SKM-1 (cell line): ENCODE measurements at regions not wholly inside any gene's neighbourhood (a gene's known extent, or its start where the extent isn't known, plus 50 kb on each side); places are given as distances from the start of the nearest gene placed in this dataset.

Experiments used
- DNase-seq: peaks from one replicate; lab custom pipeline; 2025; ENCODE audit not compliant: unreplicated experiment; lab: John Stamatoyannopoulos, UW

DNA sequence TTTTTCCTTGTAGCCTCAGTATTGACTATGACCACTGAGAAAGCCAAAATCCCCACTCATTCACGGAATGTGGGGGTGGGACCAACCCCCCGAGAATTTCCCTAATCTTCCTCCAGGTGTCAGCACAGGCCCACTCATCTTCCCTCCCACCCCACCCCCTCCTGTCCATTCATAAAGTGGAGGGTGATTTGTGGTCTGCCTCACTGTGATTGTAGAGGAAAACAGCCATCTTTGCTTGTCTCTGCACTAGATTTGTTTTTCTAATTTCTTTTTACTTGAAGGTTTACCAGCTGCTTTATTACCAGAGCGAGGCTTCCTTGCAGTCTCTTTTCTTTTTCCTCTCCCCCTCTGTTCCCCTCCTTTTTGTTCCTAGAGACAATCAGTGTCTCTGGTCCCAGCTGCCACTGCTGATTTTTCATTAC lies 171.8 kb downstream of the ICOS start:
- DNase-seq, result no peak

DNA sequence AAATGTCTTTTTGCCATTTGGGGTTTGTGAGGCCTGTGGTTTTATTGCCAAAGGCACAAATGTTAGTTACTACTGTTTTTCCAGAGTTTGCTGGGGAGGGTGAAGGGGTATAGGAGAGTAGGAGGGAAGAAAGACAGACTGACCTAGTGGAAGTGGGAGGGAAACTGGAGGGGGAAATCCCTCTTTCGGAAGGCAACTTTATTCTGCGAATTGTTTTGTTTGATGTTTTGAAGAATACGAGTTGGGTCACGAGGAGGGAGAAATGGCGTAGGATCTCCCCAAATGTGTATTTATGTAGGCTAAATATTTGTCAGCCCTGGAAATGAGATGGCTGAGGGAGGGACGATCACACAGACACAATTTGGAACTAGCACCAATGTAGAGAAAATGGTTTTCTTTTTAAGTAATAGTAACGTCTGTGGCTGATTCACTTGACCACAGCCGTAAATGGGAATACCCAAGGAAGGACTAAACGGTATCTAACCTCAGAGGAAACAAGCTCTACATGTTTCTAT lies 172.3 kb downstream of the ICOS start:
- no peak for DNase-seq

DNA sequence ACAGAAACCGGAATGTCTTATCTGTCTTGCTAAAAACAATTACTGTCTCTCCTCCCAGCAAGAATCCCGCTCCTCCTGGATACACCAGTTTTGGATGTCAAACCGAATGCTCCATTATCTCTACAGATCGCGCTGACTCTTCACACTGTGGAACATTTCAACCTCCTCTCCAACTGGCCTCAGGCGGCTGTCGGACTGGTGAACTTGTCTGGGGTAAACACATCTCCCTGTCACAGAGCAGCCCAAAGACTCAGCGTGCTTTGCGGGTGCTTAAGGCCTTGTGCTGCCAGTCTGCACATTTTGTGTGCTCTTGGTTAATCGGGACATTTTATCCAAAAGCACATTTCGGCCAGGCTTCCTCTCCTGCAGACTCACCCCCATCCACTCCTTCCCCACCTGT lies 173.1 kb downstream of the ICOS start:
- no peak for DNase-seq

DNA sequence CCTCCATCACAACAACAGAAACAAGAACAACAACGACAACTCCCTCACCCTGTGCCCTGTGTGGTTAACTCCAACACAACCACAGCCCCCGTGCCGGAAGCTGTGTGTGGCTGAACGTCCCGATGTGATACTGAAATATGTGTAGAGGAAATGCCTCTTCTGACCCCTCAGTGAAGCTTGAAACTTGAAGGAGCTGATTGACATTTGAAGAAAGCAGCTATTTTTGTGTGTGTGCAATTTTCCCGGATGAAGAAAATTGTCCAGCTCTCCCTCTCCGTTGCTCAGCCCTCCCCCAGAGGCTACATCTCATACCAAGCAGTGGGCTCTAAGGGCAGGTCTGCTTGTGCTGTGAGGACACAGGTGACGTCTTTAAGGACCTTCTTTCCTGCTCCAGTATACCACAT lies 173.8 kb downstream of the ICOS start:
- DNase-seq, result no peak

DNA sequence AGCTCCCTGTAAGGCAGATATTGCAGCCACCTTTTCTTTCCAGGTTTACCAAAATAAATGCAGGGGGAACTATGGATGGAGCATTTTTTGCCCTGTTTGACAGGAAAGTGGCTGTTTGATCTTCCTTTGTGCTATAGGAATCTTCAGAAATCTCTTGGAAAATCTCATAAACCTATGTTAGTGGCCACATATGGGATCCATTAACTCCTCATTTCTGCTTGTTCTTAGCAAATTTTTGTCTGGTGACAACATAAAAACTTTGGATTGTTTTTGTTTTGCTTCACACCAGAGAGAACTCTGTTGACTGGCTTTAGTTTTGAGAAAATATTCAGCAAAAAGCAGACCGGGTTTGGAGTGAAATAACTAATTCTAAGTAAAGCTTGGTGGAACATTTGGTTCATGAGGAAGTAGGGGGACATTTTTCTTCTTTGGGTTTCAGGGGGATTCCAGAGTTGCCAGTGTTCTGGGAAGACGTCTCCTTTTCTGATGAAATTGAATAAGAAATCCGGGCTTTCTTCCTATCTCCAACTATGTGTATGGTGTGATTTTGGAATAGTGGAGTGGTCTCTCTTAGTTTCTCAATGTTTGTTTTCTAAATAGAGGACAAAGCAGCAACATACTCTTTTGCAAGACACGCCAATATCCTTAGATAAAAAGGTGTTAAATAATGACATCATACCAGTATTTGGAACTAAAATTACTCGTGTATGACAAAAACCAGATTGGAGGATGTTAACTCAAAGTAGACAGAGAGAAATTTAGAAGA lies 174.4 kb downstream of the ICOS start:
- DNase-seq, result no peak

DNA sequence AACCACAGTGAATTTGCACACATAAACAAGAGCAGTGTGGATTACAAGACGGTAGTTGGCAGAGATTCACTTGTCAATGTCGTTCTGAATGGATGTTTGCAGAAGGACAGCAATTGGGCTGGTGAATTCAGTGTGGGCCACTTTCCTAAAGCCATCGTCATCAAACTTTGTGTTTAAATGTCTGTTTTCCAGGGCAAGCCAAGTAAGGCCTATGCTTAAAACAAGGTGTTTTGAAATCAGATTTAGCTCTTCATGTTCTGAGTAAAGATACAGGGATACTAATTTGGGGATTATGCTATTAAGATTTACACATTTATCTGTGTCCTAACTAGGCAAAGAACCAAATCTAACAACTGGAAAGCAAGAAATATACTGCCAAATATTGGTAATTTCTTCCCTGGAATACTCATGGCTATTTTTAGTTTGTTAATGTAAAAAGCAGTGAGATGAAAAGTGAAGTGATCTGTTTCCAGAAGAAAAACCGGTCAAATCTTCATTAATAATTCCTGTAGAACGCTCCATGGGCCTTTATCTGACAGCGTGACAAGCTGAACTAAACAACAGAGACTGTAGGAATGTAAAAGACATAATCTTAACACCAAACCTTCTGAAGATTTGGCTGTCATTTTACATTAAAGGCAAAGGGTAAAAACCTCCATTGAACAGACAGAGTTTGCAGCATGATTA lies 175.7 kb downstream of the ICOS start:
- DNase-seq, result no peak

DNA sequence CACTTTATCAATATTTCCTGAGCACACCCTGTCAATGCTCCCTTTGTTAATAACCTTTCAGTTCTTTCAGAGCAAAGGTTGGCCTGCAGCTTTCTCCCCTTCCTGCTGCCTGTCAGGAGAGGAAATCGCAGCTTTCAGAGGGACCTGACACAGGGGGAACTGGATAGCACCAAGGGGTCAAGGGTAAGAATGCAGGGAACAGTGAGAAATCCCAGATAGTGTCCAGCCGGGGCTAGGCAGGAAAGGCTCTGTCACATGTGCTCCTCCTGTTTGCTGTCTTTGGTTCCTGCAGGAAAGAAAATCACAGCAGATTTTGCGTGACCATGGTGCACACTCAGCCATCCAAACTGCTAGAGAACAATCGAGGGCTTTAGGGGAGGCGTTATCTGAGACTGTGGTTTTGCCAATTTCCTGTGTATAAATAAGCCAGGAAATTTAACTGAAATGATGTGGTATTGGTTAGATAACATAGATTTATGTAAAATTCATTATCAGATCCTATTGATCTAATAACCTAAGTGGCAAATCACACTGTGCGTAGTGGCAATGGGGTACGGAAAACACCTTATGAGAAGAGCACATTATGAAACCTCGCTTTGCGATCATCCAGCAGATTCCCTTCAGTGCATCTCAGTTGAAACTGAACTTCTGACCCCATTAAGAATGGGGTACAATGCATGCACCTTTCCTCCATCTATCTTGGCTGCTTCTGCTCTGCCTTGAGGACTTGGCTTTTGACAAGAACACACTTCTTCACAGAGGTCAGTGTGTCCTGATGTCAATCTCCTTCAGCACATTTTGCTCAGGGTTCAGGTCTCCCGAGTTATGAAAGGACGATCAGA lies 178.0 kb downstream of the ICOS start:
- DNase-seq, result no peak

DNA sequence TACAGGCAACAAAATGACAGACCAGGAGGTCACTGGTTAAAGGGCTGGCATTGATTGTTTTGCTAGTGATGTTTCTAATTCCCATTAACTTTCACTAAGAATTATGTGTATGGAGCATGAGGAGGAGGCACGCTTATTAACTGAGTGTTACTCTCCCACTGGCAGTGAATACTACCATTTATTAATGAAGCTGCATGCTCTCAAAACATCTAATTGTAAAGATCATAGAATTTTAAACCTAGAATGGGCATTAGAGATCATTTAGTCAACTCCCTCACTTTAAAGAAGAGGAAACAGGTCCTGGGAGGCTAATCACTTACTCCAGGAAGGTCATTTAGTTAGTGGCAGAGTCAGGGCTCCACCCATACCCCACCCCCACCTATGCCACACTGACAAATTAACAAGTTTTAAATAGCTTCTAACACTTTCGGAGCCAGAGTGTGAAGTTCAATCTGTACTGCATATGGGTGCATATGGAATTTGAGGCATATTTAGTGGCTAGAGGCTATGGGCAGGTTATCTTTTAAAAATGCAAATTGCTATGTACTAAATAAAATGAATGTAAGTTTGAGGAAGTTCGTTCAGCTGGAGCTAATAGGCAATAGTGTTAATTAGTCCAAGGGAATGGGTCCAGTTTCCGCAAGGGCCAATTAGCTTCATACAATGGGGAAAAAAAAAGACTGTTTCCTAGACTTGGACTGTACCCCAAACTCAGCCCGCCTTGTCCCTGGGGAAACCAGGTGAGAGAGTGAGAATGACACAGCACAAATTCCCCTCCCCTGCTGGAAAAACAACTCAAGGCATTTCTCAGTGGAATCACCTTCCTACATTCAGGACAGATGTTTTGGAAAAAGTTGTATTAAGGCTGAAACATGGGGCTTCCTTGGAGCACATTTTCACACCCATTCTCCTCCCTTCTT lies 178.8 kb downstream of the ICOS start:
- no peak for DNase-seq

DNA sequence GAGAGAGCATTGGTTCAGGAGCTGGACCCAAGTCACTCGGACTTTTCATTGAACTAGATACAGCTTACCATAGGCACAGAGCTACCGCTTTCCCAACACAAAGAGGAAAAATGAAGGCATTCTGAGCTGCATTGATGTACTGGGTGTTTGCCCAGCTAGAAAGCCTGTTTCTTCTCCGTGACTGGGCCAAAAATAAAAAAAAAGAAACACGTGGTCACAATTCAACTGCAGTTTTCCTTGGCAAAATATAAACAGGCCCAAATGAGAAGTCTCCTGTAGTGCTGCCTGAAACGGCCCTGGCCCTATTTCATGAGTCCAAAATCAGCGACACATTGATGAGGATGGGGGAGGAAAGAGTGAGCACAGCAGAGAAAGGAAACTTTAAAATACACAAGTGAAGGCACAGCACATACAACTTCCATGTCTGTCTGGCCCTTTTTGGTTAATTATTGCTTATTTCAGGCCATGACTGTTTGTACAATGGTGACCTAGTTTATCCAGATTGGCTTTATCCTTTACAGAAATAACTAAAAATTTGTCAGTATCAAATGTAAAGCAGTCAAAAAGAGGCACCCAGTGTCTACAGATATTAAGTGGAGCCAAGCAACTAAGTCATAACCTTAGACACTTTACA lies 179.7 kb downstream of the ICOS start:
- DNase-seq, result no peak

DNA sequence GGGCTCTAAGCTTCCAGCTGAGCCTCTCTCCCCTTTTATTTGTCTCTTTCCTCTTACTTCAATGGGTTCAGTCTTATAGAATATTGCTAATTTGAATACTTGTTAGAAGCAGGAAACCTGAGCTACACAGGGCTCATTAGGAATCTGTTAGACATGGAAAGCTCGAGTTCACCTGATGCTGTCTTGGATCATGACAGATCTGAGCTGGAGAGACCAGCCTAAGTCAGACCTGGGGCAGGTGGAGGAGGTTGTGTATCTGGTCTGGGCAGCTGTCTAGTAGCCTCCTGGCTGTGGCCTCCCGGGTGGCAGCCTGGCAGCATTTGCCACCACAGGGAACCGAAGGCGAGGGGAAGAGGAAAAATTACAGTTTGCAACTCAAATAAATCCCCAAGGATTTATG lies 185.9 kb downstream of the ICOS start:
- DNase-seq, result no peak

DNA sequence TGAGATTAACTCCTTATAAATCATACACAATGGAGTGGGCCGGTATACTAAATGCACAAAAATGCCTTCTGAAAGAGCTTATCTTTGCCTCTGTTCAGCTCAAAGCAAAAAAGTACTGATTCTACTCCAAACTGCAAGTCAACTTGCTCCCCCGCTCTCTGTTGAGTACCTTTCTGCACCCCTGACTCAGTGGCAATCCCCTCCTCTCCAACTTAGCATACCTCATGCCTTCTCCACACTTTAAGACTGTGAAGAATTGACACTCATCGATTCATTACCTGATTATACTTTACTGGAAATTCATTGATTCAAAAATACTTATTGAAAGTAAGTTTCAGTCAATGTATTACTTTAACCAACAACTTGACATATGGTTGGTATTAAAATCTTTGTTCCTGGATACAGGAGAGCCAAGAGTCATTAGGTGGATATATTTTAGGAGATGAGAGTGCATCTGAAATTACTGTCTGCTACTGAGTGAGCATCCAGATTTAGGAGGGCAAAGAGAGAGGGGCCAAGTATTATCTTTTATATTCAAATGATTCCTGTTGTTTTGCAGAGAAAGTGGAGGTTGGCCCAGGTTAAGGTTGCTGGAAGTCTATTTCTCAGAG lies 187.7 kb downstream of the ICOS start:
- no peak for DNase-seq

DNA sequence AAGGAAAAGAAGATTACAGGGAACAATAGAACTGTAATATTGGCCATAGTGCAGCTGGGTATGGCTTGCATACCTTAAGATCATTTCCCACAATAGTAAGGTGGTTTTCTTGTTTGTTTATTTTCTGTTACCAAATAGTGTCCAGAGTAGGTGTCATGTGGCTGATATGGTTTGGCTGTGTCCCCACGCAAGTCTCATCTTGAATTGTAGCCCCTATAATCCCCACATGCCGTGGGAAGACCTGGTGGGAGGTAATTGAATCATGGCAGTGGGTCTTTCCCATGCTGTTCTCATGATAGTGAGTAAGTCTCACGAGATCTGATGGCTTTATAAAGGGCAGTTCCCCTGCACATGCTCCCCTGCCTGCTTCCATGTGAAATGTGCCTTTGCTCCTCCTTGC lies 190.1 kb downstream of the ICOS start:
- no peak for DNase-seq

DNA sequence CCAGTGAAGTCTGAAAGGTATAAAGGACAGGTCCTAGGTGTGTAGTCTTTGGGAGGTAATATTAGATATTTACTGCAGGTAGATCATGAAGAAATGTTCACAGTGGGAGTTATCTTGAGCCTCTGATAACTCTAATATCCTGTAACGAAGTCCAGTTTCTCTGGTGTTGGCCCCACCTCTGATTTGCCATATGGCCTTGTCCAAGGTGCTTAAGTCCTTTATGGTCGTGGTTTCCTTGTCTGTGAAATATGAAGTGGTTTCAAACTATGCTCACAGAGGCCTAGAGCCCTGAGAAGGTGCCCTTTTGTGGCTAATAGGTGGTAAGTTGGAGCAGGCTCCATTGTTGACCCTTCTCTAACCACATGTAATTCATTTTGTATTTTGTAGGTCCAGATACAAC lies 190.7 kb downstream of the ICOS start:
- no peak for DNase-seq

DNA sequence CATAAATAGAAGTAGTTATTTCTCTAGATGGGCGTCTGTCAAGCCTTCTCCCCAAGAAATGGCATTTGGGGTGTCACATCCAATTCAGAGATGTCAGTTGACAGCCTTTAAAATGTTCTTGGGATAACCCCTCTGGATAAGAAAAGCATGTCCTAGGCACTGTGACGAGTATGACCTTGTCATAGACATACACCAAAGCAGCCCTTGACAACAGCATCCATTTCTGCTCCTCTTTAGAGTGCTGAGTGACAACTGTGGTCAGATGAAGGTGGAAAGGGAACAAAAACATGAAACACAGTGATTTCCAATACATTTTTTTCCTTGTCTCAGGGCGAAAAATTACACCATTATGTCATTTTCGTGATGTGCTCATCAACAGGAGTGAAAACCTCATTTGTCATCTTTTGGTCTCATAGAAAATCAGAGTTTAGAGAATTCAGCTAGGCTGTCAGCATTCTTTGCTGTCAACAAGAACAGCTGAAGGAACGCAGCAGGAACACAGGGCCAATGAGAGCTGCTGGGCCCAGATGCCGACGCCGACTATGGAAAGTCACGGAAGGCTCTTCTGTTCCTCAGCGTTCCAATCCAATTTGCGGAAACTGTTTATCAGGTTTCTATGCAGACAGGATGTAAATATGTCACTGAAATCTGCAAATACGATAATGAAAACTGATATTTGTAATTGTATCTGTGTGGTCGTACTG lies 193.2 kb downstream of the ICOS start:
- DNase-seq, result no peak

DNA sequence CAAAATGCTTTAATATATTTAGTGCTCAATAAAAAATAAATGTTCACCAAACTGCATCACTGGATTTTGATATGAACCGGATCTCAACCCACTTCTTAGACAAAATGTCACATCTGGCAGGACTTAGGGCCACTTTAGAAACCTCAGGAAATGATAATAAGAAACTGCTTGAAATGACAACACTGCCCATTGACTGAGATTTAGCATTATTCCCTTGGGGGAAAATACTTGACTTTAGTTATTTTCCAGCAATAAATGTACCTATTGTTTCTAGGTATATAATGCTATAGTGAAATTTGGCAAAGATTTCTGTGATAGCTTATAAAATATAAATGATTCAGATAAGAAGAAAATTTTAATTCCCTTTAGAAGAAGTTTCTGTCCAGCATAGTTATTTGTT lies 195.1 kb downstream of the ICOS start:
- DNase-seq, result no peak

DNA sequence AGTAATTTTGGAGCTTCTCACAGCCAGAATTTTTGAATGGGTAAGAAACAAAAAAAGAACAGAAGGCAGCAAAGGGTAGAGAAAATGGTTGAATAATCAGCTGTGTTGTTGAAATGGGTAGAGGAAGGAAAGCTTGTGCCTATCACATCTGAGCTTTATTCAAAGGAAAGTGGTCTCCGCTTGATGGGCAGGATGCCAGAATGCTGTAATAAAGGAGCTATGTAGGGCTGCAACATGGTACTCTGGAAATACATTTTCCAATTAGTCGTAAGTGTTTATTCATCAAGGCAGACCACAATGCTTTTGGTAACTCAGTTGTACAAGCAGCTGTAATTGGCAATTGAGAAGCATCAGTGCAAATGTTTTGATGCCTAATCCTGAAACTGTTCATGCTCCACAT lies 196.9 kb downstream of the ICOS start:
- no peak for DNase-seq

DNA sequence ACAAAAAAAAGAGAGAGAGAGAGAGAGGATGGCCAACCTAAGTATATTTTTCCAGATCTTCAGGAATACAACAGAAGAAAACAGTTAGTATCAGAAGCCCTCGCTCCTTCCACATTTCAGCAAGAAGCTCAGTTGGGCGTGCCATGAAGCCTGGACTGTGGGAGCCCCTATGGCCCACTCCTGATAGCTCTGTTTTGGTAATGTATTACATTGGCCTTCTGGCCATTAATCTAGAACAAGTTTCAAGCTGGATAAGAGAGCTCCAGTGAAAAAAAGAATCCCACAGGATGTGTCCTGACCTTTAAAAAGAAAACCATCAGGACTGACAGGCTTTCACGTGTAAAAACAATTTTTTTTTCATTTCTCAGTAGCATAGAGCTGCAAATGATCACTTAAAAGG lies 197.9 kb downstream of the ICOS start:
- no peak for DNase-seq

DNA sequence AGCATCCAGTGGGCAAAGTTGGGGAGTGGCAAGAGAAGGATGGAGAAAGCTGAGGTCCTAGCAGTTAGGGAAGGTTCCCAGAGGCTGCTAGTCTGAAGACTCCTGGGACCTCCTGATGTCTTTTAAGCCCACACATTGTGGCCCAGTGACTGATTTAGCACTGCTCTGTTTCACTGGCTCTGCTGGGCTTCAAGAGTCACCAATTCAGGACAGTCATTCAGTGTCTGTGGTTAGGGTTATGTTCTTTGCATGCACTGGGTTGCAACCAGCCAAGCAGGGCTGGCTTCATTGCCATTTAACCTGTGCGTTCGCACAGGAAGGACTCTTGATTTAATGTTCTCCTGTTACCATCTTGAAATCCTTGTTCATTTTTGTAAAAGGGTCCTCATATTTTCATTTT lies 199.2 kb downstream of the ICOS start:
- no peak for DNase-seq

DNA sequence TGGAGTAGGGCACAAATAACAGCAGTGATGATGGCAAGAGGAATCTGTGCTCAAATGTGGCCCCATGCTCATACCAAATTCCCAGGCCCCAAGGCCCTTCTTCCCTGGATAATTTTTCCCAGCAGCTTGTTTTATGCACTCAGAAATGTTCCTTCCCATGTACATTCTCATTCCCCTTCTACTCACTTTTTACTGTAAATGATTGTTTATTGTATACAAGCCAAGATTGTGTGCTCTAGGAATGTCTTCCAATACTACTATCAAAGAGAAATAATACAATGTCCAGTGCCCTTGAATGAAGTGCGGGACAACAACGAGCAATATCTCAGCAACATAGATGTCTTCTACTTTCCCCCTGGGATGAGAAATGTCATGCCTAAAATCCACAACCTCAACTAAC lies 201.6 kb downstream of the ICOS start:
- no peak for DNase-seq
